Breast epithelium (tissue), 3 donors: ENCODE measurements at regions not wholly inside any gene's neighbourhood (a gene's known extent, or its start where the extent isn't known, plus 50 kb on each side); places are given as distances from the start of the nearest gene placed in this dataset.

Source experiments
- CTCF ChIP-seq, 3 donors: fragments of 450-650 bp; IDR thresholded peaks; one replicate each; pipeline ENCODE4 v1.5.1; 2016 to 2017; ENCODE audit warnings: antibody characterized with exemption in 3 of 3, mild to moderate bottlenecking in 3 of 3, moderate library complexity in 3 of 3
- POLR2A ChIP-seq: fragments of 450-650 bp; IDR thresholded peaks from one replicate; pipeline ENCODE4 v1.6.1; 2016; ENCODE audit warnings: antibody characterized with exemption, mild to moderate bottlenecking, moderate library complexity

- no peak for TF ChIP-seq POLR2A
- TF ChIP-seq CTCF (IDR thresholded peaks at IDR 0.05): no peak
These were observed 287.5 kb upstream of the MGAT4C start for GRCh38 chr12:86543716-86544115.
